ENCODE measurements at regions not wholly inside any gene's neighbourhood (a gene's known extent, or its start where the extent isn't known, plus 50 kb on each side); places are given as distances from the start of the nearest gene placed in this dataset.

- FAIRE-seq, result no peak
- TF ChIP-seq, protein P1, sequence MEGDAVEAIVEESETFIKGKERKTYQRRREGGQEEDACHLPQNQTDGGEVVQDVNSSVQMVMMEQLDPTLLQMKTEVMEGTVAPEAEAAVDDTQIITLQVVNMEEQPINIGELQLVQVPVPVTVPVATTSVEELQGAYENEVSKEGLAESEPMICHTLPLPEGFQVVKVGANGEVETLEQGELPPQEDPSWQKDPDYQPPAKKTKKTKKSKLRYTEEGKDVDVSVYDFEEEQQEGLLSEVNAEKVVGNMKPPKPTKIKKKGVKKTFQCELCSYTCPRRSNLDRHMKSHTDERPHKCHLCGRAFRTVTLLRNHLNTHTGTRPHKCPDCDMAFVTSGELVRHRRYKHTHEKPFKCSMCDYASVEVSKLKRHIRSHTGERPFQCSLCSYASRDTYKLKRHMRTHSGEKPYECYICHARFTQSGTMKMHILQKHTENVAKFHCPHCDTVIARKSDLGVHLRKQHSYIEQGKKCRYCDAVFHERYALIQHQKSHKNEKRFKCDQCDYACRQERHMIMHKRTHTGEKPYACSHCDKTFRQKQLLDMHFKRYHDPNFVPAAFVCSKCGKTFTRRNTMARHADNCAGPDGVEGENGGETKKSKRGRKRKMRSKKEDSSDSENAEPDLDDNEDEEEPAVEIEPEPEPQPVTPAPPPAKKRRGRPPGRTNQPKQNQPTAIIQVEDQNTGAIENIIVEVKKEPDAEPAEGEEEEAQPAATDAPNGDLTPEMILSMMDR (IDR thresholded peaks at IDR 0.05; ENCODE audit: insufficient read depth, missing control alignments), result no peak
- no peak for DNase-seq (ENCODE audit: insufficient read length, low spot score)
Measured at GRCh38 chr11:27886857-27887256, 186.6 kb upstream of the BDNF start.

DNA sequence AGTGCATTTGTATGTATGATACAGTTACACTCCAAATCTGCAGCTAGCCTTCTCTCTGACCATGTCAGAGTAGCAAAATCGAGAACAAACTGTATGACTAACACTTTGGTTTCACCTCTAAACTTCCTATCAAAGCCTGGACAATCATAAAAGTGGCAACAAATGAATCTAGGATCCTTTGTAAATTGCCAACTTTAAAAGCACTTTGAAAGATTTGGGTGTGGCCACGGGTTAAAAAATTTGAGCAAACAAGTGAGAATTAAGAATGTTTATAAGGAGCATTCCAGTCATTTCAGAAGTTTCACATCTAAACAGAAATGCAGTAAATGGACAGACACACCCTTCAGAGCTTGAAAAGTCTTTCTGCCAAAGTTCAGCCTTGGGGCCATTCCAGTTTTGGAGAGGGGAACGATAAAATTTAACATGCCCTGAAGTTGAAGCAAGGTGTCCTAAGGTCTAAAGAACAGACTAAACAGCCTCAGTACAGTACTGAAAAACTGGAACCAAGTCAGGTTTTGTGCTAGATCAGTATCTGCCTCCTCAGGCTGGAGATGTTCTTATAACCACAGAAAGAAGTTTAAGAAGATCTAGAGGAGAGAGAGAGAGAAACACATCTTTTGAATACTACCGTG lies 181.9 kb upstream of the BDNF start:
- FAIRE-seq (no peak), DNase-seq (ENCODE audit: insufficient read length, low spot score) (no peak)

GRCh38 chr11:27875831-27876775 lies 175.8 kb upstream of the BDNF start:
- TF ChIP-seq, protein P1 (IDR thresholded peaks at IDR 0.05; ENCODE audit: insufficient read depth, missing control alignments), result no peak
- DNase-seq (ENCODE audit: insufficient read length, low spot score), result no peak
- no peak for FAIRE-seq

More for the DNA sequence above, 181.9 kb upstream of the BDNF start:
- TF ChIP-seq, protein P1 (IDR thresholded peaks at IDR 0.05; ENCODE audit: insufficient read depth, missing control alignments), result no peak

GRCh38 chr11:27874998-27875830 lies 175.0 kb upstream of the BDNF start:
- TF ChIP-seq, protein P1 (IDR thresholded peaks at IDR 0.05; ENCODE audit: insufficient read depth, missing control alignments), result no peak
- no peak for DNase-seq (ENCODE audit: insufficient read length, low spot score)

GRCh38 chr11:27873664-27874063 lies 173.4 kb upstream of the BDNF start:
- DNase-seq (ENCODE audit: insufficient read length, low spot score) (no peak), FAIRE-seq (no peak)
- TF ChIP-seq, protein P1 (IDR thresholded peaks at IDR 0.05; ENCODE audit: insufficient read depth, missing control alignments), result no peak

More at GRCh38 chr11:27874998-27875830, 175.0 kb upstream of the BDNF start:
- no peak for FAIRE-seq

GRCh38 chr11:27871056-27871455 lies 170.8 kb upstream of the BDNF start:
- DNase-seq (ENCODE audit: insufficient read length, low spot score) (no peak), FAIRE-seq (no peak)
- TF ChIP-seq, protein P1 (IDR thresholded peaks at IDR 0.05; ENCODE audit: insufficient read depth, missing control alignments), result no peak
